HEK293T (cell line): ENCODE measurements at regions not wholly inside any gene's neighbourhood (a gene's known extent, or its start where the extent isn't known, plus 50 kb on each side); places are given as distances from the start of the nearest gene placed in this dataset.

Experiments
- ARNT ChIP-seq: fragments of 450-650 bp; IDR thresholded peaks from 2 replicates; pipeline ENCODE4 v1.6.1; 2017; ENCODE audit warnings: mild to moderate bottlenecking
- BHLHE40 ChIP-seq: fragments of 450-650 bp; IDR thresholded peaks from 2 replicates; pipeline ENCODE4 v1.6.1; 2016; ENCODE audit warnings: mild to moderate bottlenecking, moderate library complexity, borderline replicate concordance
- ELF4 ChIP-seq: fragments of 450-650 bp; IDR thresholded peaks from 2 replicates; pipeline ENCODE4 v1.6.1; 2017; ENCODE audit warnings: antibody characterized with exemption
- FOXK2 ChIP-seq: fragments of 450-650 bp; IDR thresholded peaks from 2 replicates; pipeline ENCODE4 v1.6.1; 2016; ENCODE audit warnings: mild to moderate bottlenecking
- FOXM1 ChIP-seq: fragments of 450-650 bp; IDR thresholded peaks from 2 replicates; pipeline ENCODE4 v1.6.1; 2017; ENCODE audit warnings: mild to moderate bottlenecking, borderline replicate concordance
- HDGF ChIP-seq: fragments of 450-650 bp; IDR thresholded peaks from 2 replicates; pipeline ENCODE4 v1.6.1; 2017; ENCODE audit warnings: antibody characterized with exemption, borderline replicate concordance
- PKNOX1 ChIP-seq: fragments of 450-650 bp; IDR thresholded peaks from 2 replicates; pipeline ENCODE4 v1.6.1; 2016
- SP1 ChIP-seq: fragments of 450-650 bp; IDR thresholded peaks from 2 replicates; pipeline ENCODE4 v1.6.1; 2017
- SUZ12 ChIP-seq: fragments of 450-650 bp; IDR thresholded peaks from 2 replicates; pipeline ENCODE4 v1.6.1; 2016; ENCODE audit warnings: mild to moderate bottlenecking

- TF ChIP-seq SP1, result no peak
- no peak for TF ChIP-seq BHLHE40
- TF ChIP-seq SUZ12, result no peak
- TF ChIP-seq ARNT, result no peak
- no peak for TF ChIP-seq FOXK2
- no peak for TF ChIP-seq ELF4
- TF ChIP-seq FOXM1, result no peak
- no peak for TF ChIP-seq PKNOX1
- TF ChIP-seq HDGF, result no peak
Measured at GRCh38 chr5:85304524-85304923, 919.8 kb upstream of the EDIL3 start.
